ENCODE measurements at regions not wholly inside any gene's neighbourhood (a gene's known extent, or its start where the extent isn't known, plus 50 kb on each side); places are given as distances from the start of the nearest gene placed in this dataset.

DNA sequence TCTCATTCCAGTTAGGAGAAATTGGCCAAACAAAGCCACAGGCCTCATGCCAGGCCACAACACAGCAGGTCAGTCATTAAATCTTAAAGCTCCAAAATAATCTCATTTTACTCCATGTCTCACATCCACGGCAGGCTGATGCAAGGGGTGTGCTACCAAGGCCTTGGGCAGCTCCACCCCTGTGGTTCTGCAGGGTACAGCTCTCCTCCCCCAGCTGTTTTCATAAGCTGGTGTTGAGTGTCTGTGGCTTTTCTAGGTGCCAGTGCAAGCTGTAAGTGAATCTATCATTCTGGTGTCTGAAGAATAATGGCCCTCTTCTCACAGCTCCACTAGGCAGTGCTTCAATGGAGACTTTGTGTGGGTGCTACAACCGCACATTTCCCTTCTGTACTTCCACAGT is 949.2 kb downstream of the TECRL start:
- no peak for DNase-seq

DNA sequence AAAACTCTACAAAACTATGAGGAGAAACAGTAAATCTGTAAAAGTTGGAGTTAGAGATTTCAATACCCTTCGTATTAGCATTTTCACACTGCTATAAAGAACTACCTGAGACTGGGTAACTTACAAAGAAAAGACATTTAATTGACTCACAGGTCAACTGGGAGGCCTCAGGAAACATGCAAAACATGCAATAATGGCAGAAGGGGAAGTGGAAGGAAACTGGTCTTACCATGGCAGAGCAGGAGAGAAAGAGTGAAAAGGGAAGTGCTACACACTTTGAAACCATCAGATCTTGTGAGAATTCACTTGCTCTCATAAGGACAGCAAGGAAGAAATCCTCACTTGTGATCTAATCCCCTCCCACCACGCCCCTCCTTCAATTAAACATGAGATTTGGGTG is 949.9 kb downstream of the TECRL start:
- DNase-seq: peak; percentile 7

DNA sequence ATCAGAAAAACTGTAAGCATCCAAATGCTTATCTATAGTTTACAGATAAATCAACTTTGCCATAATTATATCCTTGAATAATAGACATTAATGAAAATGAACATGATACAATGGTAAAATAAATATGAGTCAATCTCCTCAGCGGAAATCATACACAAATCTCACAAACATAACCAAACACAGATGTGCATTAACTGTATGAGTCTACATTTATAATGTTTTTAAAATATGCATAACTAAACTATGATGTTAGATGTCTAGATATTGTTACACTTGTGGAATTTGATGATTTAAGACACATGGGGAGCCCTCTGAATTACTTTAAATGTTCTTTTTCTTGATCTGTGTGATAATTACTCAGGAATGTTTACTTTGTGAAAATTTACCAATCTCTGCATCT is 951.2 kb downstream of the TECRL start:
- no peak for DNase-seq

DNA sequence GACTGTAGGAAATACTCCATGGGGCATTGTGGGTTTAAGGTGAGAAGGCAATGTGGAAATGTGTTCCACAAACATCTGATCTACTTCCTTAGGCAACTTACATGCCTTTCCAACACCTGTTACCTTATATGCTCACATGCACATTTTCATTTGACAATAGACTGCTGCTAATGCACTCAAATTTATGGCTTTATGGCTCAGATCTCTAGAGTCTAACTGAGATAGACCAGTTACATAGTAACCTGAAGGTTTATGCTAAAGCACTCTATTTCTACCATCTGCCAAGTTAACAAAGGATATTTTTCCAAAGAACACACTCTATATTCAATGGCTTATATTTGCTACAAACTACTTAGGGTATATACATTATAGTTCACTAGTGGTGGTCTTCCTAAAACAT is 969.0 kb downstream of the TECRL start:
- no peak for DNase-seq

DNA sequence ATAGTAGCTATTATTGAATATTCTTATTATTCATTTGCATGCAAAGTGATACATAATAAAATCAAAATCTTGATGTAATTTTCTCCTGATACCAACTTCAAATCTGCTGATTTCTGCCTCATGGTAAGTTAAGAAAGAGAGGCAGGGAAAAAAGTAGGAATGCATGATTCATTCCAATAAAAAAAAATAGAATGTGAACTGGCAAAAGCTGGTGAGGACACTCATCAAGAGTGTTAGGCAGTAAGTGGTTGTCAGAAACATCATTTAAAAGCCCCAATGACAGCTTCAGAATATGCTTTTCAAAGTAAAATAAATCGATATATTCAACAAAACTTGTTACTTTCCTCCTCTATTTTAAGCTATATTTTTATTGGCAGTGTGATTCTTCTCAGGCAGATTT is 979.1 kb downstream of the TECRL start:
- DNase-seq: no peak

DNA sequence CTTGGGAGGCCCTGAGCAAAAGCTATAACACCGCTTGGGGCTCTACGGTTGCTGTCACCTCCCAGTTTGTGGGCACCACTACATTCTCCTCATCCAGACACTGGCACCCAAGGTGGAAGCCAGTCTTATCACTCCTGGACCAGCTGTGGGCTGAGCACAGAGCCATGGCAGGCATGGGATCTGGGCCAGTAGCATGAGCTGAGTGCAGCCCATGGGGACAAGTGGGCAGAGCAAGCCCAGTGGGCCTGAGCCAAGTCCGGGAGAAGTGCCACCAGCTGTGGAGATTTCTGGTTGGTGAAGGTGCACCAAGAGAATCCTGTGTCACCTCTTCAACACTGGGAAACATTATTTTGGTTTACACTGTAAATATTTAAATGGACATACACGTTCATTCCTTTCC is 1013.0 kb downstream of the TECRL start:
- no peak for DNase-seq

DNA sequence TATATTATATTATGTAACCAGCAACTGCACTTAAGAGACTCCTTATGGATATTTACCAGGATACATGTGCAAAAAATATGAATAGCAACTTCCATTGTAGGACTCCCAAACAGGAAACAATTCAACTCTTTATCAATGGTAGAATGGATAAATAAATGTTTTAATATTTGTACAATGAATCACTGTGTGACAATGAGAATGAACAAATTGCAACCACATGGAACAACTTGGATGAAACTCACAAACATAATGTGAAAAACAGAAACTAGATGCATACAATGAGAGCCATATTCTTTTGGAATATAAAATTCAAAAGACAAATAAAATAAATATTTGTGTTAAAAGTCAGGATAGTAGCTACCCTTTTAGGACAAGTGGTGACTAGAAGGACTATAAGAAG is 1015.7 kb downstream of the TECRL start:
- no peak for DNase-seq

DNA sequence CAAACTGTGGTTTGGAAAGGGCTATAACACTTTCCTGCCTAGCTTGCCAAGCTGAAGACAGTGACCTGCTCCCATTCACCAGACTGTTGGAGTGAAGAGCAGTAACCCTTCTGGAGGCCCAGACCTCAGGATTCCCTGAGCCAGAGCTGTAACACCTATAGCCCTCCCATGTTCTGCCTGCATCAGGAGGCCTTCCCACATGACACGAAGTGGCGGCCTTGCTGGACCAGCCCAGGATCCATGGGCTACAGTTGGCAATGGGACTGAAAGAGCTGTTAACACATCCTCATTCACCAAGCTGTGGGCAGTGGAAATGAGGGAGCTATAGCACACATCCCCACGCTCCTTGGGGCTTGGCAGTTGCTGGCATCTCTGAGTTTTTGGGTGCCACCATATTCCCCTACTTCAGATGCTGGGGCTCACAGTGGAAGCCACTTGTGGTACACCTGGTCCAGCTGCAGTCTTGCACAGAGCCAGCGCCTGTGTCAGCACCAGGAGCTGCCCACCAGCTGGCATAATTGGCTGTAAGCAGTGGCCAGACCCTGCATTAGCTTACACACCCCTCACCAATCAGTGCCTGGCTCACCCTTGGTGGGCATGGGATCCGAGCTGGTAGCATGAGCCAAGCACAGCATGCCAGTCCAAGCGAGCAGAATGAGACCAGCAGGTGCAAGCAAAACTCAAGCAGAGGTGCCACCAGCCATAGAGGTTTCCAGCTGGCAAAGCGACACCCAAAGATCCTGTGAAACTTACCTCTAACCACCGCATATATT is 1029.3 kb downstream of the TECRL start:
- DNase-seq: no peak

DNA sequence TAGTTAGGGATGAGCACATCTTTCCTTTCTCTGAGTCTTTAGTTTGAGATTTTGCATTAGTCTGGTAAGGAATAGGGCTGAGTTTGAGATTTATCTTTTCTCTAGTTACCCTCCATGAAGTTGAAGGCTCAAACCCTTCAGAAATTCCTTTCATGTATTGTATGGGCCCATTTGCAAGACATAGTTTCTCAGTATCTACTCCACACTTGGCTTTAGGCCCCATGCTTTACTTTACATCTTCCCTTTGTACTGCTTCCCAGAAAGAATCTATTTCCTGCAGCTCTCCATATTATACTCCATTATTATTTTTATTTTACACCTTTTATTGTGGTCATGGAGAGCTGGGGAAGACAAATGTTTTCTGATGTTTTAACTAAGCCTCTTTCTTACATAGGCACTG is 1038.2 kb downstream of the TECRL start:
- no peak for DNase-seq

DNA sequence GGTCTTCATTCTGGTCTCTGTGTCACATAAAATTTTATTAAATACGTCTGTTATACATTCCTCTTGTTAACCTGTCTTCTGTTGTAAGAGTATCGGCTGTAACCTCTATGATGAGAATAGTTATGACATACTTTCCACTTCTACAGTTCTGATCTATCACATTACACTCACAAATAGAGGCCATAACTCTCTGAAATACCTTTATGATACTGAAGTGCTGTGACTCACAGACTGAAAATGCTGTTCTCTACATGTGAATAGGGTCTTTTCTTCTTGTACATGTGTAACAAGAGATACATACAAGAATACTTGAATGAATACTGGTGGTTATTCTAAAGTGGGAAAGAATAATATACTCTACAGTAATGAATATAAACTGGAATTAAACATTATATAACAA is 1047.6 kb downstream of the TECRL start:
- no peak for DNase-seq

DNA sequence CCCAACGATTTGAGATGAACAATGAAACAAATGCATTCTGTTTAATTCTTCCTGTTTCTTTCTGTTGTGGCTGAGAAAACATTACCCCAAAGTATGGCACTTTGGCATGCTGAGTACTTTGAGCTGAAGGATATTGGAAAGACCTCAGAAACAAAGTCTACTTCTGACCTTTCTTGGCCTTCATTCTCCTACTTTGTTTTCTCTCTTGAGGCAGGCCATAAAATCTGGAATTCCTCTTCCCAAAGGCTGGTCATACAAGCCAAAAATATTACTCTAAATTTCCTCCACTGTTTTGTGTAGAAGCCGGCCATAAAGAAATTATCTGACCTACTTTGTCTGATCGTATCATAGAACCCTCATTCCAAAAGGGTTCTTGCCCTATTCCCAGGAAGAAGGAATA is 1048.2 kb downstream of the TECRL start:
- DNase-seq: no peak

DNA sequence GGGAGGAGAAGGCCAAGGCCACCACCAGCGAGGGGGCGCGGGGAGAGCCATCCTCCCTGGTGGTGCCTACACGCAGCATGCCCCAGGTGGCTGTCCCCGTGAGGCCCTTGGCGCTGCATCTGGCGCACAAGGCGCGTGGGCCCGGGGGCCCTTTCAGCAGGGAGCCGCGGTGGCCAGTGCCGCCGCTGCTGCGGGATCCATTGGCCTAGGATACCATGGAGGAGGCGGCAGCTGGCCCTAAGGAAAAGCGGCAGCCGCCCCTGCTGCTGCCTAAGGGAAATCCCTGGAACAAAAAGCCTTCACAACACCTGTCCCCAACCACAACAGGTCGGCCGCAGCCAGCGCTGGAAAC is 1059.6 kb downstream of the TECRL start:
- no peak for DNase-seq

DNA sequence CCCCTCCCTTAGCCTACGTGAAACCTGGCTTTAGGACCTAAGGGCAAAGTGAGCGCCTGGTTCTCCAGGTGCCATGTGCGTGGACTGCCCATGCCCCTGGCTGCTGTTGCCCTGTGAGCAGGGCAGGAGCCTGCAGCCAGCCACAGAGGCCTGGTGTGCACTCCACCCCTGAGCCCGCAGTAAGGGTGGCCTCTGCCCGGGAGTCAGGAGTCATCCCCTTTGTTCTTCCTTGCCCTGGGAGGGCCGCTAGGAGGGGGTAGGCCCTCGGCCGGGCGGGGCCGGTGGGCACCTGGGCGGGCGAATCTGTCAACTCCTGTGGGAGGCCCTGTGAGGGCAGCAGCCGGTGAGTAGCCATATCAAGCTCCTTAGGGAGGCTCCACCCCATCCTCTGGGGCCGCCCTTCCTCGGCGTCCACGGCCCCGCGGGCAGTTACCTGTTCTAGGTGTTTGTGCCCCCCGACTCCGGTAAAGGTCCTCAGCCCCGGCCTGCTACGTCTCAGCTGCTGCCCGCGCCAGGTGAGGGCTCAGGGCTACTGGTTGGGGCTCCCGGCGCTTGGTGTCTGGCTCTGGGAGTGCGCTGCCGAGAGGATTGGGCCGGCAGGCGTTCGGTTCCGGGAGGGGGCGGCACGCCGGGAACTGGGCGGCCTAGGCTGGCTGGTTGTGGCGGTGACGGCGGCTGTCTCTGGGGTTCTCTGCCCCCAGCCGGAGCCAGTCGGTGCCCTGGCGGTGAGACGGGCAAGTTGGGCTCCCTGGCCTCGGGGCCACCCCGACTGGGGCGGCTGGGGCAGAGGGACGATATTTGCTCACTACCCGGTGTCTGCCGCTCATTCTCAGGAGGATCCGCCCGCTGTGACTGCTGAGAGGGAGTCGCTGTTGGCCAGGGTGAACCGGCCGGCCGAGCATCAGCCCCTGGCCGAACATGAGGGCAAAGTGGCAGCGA is 1060.2 kb downstream of the TECRL start:
- no peak for DNase-seq

DNA sequence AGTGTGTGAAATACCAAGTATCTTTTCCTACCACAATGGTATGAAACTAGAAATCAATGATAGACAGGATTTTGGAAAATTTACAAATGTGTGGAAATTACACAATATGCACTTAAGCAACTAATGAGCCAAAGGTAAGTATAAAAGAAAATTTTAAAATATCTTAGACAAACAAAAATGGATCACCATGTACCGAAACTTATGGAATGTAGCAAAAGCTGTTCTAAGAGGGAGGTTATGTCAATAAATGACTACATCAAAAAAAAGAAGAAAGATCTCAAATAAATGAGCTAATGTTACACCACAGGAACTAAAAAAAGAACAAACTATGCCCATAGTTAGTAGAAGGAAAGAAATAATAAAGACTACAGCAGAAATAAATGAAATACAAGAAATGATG is 1084.1 kb downstream of the TECRL start:
- no peak for DNase-seq

DNA sequence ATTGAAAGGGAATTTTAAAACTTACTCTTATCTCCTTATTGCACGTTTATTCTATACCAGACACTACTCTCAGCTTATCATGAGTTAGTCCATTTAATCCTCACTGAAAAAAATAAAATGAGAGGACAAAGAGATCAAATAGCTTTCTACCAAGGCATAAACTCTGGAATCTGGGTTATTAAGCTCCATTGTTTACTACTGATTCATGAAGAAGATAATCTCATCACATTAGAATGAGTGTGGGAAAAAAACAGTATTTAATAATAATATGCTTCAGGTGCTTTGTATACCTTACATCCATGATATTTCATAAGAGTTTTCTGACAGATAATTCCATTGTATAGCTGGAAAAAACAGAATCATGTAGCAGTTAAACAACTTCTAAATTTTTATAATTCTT is 1092.6 kb downstream of the TECRL start:
- no peak for DNase-seq

DNA sequence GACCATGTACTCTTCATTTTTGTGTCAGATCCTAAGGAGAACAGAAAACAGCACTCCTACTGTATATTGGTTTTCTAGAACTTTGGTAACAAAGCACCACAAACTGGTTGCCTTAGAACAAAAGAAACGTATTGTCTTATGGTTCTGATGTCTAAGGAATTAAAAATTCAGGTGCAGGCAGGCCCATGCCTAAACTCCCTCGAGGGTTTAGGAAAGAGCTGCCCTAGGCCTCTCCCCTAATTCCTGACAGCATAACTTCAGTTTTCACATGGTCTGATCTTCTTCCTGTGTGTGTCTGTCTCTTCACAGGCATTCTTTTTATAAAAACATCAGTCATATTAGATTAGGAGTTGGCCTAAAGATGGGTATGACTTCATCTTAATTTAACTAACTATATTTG is 1093.6 kb downstream of the TECRL start:
- DNase-seq: no peak

DNA sequence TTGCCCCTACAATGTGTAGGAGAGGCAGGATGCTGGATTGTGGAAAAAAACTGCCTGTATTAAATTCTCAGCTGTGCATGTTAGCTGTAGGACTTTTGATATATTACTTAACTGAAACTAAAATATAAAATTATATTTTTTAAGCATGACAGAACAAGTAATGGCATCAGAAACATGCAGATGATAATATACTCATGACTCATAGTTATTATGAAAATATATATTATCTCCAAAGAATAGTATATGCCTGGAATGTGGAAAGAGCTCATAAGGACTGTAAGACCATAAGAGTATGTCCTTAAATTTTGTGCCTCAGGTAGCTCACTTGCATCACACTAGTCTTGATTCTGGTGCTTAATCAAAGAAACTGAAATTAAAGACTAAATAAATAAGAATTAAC is 1100.6 kb downstream of the TECRL start:
- DNase-seq: no peak

DNA sequence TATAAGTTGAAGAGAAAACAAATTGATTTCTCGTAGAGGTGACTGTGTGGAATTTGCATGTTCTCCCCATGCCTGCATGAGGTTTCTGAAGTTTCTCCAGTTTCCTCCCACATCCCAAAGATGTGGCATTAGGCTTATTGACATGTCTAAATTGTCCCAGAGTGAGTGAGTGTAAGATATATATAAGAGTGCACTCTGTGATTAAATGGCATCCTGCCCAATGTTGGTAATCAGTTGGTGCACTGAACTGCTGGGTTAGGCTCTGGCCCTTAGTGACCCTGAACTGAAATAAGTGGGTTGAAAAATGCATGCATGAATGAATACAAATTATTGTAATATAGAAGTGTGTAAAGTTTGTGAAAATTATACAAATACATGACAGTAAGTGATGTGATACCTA is 1106.5 kb downstream of the TECRL start:
- no peak for DNase-seq

DNA sequence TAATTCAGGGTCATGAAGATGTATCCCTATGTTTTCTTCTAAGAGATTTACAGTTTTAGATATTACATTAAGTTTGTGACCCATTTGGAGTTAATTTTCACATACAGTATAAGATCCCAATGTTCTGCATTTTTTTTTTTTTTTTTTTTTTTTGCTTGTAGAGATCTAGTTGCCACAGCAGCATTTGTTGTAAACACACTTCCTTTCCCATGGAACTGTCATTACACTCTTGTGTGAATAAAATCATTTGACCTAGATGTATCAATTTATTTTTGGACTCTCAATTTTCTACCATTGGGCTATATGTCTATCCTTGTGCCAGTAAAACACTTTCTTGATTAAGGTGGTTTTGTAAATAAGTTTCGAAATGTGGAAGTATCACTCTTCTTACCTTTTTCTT is 1107.2 kb downstream of the TECRL start:
- DNase-seq: no peak

DNA sequence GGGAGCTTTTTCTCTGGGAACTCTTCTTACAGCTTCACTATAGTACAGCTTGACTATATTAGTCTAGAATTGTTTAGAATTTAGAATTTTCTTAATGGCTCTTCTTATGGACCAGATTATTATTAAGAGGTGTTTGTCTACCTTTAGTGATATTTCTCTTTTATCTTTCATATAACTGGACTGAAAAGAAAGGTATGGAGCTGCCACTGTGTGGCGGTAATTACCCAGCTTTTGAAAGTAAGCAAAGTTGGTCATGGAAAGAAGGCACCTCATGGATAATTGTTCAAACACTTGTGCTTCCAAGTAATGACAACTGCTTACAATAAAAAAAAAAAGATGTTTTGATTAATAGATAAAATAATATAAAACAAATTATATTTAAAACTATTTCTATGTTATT is 1112.5 kb downstream of the TECRL start:
- DNase-seq: no peak

DNA sequence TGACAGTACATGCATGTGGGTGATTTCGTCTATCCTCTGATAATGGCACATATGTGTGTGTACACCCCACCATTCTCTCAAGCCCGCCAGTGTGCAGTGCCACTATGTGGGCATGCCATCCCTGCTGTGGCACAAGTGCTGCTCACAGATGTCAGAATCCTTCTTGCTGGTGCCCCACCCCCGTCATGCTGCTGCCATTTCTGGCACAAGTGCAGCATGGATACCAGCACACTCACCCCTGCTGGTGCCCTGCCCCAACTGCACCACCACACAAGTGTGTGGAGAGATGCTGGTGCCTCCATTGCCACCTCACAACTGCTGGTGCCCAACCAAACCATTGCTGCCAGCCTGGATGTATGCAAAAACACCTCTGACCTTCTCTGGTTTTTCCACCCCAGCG is 1133.8 kb downstream of the TECRL start:
- DNase-seq: no peak

DNA sequence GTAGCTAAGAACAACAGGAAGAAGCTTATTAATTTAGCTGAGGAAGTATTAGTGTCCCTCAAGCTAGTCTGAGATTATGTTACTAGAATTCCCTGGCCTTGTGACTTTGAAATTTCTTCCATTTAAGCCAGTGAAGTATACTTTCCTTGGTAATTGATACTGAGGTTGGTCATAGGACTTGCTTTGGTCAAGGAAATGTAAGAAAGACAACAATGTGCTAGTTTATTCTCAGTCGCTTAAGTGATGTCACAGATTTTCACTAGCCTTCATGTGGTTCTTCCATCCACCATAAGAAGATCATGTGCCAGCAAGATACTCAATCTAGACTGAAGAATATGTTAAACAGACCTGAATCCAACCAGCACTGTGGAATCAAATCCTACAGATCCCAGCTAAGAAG is 1140.1 kb downstream of the TECRL start:
- no peak for DNase-seq

DNA sequence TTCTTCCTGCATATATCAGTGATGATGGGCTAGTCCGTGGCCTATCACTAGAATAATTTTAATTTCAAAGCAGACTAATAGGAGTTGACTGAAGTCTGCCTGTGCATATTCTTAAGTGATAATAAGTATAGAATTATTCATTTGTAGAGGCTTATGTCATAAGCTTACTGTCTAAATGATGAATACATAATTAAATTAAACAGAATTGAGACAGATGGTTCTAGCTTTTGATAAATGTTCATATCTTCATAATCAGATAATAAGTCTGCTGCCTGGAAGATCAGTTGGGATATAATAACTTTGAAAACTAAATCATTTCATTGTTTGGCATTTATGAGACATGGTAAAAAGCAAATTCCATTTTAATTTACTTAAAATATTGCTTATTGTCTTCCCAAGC is 1175.6 kb downstream of the TECRL start:
- no peak for DNase-seq

DNA sequence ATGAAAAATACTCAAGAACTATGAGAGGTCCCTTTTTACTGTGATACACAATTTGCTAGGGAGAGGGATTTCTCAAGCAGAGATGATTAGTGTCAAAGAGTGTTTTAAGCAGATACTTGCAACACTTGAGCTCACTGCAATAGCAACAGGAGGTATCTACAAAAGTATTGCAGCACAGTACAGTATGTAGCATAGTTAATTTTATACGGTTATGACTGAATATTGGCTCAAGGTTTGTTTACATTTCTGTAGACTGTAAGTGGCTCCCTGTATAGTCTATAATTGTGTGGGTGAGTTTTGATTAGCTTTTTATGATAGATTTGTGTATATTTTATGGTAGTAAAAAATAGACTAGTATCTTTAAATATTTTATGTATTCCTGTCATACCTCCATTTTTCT is 1177.2 kb downstream of the TECRL start:
- DNase-seq: no peak

DNA sequence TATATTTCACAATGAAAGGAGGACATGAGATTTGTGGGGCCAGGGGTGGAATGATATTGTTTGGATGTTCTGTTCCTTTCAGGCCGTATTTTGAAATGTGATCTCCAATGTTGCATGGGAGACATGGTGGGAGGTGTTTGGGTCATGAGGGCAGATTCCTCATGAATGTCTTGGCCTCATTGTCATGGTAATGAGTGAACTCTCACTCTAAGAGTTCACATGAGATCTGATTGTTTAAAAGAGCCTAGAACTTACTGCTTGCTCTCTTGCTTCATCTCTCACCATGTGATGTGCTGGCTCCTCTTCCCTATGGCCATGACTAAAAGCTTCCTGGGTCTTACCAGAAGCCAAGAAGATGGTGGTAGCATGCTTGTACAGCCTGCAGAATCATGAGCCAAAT is 1183.0 kb downstream of the TECRL start:
- DNase-seq: no peak

Measured in KG1 (cell line).